ENCODE measurements at regions not wholly inside any gene's neighbourhood (a gene's known extent, or its start where the extent isn't known, plus 50 kb on each side); places are given as distances from the start of the nearest gene placed in this dataset.

DNA sequence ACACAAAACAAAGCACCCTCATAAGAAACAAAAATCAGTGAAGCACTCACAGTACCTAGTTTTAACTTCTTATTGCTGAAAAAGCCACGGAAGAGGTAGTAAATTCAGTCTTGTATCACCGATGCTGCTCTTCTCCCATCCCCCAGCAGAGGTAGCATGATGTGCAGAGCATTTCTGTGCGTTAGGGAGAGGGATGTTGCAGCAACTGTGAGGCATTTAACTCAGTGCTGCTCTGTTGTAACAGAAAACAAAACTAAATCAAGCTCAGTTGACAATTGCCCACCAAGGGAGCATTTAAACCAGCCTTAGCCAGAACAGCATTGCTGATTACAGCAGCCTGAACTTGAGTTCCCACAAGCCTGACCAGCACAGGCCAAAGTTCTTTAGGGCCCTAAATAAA lies 1279.7 kb upstream of the ADGRL3 start:
- intact Hi-C loops (cut with DNase I) = no loop called here
- no peaks in the 10 kb centered on the region for H3K27me3 ChIP-seq
- no peak for DNase-seq
- no peaks in the 10 kb centered on the region for H3K9me3 ChIP-seq
- H3K4me3 ChIP-seq = no peak overlapping the region
- H3K4me1 ChIP-seq = no peaks in the 10 kb centered on the region
- WGBS, 2 donors = 45 to 62% methylated on average over 3 of the region's 3 CpGs
- no peak for TF ChIP-seq POLR2A (IDR thresholded peaks at IDR 0.05)
- TF ChIP-seq, protein P1, sequence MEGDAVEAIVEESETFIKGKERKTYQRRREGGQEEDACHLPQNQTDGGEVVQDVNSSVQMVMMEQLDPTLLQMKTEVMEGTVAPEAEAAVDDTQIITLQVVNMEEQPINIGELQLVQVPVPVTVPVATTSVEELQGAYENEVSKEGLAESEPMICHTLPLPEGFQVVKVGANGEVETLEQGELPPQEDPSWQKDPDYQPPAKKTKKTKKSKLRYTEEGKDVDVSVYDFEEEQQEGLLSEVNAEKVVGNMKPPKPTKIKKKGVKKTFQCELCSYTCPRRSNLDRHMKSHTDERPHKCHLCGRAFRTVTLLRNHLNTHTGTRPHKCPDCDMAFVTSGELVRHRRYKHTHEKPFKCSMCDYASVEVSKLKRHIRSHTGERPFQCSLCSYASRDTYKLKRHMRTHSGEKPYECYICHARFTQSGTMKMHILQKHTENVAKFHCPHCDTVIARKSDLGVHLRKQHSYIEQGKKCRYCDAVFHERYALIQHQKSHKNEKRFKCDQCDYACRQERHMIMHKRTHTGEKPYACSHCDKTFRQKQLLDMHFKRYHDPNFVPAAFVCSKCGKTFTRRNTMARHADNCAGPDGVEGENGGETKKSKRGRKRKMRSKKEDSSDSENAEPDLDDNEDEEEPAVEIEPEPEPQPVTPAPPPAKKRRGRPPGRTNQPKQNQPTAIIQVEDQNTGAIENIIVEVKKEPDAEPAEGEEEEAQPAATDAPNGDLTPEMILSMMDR (IDR thresholded peaks at IDR 0.05) = no peak
- H3K36me3 ChIP-seq = no peaks in the 10 kb centered on the region
- no peak overlapping the region for H3K27ac ChIP-seq

DNA sequence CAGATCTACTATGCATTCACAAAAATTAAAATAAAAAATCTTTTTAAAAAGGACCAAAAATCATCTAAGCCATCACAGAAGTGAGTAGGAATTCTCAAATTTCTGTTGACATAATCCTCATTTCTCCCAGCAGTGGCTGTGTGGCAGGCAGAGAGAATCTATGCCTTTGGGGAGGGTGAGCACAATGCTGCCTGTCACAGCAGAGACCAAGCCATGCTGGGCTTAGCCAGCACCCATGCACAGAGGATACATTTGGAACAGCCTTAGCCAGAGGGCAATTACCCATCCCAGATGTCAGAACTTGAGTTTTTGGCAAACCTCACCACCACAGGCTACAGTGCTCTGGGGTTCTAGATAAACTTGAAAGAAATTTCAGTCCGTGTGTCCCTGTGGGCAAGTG lies 1274.8 kb upstream of the ADGRL3 start:
- TF ChIP-seq POLR2A (IDR thresholded peaks at IDR 0.05) = no peak
- TF ChIP-seq, protein P1 (IDR thresholded peaks at IDR 0.05) = no peak
- no peak for DNase-seq
- Histone ChIP-seq H3K36me3 (no peaks in the 10 kb centered on the region), H3K27me3 (no peaks in the 10 kb centered on the region), H3K27ac (no peak overlapping the region), H3K4me3 (no peak overlapping the region), H3K9me3 (no peaks in the 10 kb centered on the region), H3K4me1 (no peaks in the 10 kb centered on the region)
- 45 to 50% methylated on average over 1 of the region's 1 CpG for WGBS, 2 donors
- intact Hi-C loops (cut with DNase I) = no loop called here

DNA sequence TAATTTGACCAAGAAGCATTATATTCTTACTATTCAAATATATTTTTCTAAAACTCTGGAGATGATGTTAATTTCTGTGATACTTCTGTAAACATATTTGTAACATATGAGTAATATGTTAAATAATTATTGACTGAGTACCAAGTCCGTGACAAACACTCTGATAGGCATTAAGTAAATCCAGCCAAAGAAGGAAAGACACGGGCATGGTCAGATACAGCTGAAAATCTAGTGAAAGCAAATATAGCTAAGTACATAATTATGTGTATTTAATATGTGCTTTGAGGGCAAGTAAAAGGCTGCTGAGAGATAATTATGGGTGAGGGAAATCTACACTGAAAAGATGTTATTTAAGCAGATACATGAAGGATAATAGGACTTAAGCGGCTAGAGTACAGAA lies 1263.6 kb upstream of the ADGRL3 start:
- Histone ChIP-seq H3K27me3 (no peaks in the 10 kb centered on the region), H3K27ac (no peak overlapping the region), H3K4me3 (no peak overlapping the region), H3K9me3 (no peaks in the 10 kb centered on the region), H3K4me1 (no peaks in the 10 kb centered on the region), H3K36me3 (no peaks in the 10 kb centered on the region)
- intact Hi-C loops (cut with DNase I) = no loop called here
- no peak for DNase-seq
- no peak for TF ChIP-seq POLR2A (IDR thresholded peaks at IDR 0.05)
- TF ChIP-seq, protein P1 (IDR thresholded peaks at IDR 0.05) = no peak
- 59 to 64% methylated on average over 3 of the region's 3 CpGs for WGBS, 2 donors

DNA sequence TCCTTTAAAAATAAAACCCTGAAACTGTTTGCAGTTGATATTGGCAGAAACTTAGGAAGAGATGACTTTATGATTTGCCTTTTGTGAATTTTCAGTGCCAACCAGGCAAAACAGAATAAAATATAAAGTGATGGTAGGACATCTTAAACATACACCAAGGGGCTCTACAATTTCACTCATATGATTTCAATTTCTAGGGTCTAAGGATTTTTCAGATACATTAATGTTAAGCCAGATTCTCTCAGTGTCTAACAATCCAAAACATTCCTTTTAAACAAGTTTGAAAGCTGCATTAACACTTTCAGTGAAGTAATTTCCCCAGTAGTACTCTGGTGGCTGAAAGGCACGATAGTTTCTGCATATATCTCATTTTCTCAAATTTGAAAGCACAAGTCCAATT lies 1262.0 kb upstream of the ADGRL3 start:
- no peak for TF ChIP-seq POLR2A (IDR thresholded peaks at IDR 0.05)
- TF ChIP-seq, protein P1 (IDR thresholded peaks at IDR 0.05) = no peak

DNA sequence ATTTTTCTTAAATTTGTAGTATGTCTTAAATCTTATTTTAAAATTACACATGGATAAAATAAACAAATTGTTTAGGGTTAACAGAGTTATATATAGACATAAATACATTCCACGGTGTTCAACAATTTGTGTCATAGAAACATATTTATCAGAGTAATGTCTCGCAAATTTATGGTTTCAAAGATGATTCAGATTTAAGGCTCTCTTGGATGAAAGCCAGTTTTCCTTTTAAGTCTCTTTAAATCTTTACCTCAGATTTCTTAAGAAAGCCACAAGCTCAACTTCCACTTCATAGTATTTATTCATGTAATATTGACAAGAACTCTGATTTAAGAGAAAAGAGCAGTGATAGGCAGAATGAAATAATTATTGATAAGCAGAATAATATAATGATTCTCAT lies 1254.8 kb upstream of the ADGRL3 start:
- H3K9me3 ChIP-seq = no peaks in the 10 kb centered on the region
- TF ChIP-seq, protein P1 (IDR thresholded peaks at IDR 0.05) = no peak
- no peak for TF ChIP-seq POLR2A (IDR thresholded peaks at IDR 0.05)
- no peaks in the 10 kb centered on the region for H3K36me3 ChIP-seq
- H3K4me1 ChIP-seq = no peaks in the 10 kb centered on the region
- no peak overlapping the region for H3K27ac ChIP-seq
- no peaks in the 10 kb centered on the region for H3K27me3 ChIP-seq
- no peak overlapping the region for H3K4me3 ChIP-seq
- WGBS, 2 donors = 31 to 46% methylated on average over 2 of the region's 2 CpGs
- intact Hi-C loops (cut with DNase I) = no loop called here
- no peak for DNase-seq

More for the DNA sequence above, 1262.0 kb upstream of the ADGRL3 start:
- DNase-seq = no peak
- Histone ChIP-seq H3K9me3 (no peaks in the 10 kb centered on the region), H3K4me1 (no peaks in the 10 kb centered on the region), H3K27me3 (no peaks in the 10 kb centered on the region), H3K4me3 (no peak overlapping the region), H3K36me3 (no peaks in the 10 kb centered on the region), H3K27ac (no peak overlapping the region)
- intact Hi-C loops (cut with DNase I) = no loop called here
- 48 to 62% methylated on average over 1 of the region's 1 CpG for whole genome bisulfite sequencing, 2 donors
